GM21619 (cell line): ENCODE measurements at regions not wholly inside any gene's neighbourhood (a gene's known extent, or its start where the extent isn't known, plus 50 kb on each side); places are given as distances from the start of the nearest gene placed in this dataset.

Experiments
- ATAC-seq: cut with Tn5 transposase; IDR thresholded peaks from one replicate; pipeline ENCODE4 v1.9.1; 2021; ENCODE audit not compliant: unreplicated experiment

DNA sequence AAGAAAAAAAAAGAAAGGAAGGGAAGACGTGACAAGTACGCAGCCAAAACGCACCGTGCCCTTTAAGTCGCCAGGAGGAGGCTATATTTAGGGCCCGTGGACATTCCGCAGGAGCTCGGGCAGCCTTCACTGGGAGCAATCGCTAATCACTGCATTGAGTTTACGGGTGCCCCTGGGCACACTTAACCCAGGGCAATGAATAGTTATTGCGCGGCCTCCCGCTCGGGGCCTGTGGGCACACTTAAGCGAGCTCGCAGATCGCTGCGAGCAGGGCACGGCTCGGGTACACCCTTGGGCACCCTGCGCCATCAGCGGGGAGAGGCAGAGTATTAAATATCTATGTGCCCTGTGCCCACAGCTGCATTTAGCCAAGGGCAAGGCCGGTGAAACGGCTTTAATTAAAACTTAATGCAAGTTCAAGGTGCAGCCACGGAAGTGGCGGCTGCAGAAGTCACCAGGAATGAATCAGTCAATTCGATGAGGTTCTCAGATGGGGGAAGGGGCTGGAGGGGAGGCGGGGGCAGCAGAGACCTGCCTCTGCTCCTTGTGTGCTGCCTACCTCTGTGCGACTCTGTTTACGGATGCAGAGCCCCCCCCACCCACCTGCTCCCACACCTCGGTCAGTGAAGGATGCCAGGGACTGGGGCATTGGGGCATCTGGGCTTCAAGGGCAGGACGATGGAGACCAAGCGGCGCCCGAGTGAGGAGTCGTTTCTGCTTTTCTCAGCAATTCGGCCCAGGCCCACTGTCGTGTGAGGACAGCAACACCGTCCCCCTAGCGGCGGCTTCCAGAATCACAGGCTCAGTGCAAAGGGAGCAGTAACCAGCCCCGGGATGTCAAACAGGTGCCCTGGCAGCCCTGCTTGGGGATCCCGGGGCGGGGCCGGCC, 51.8 kb upstream of the TARDBP start:
- ATAC-seq: no peak

DNA sequence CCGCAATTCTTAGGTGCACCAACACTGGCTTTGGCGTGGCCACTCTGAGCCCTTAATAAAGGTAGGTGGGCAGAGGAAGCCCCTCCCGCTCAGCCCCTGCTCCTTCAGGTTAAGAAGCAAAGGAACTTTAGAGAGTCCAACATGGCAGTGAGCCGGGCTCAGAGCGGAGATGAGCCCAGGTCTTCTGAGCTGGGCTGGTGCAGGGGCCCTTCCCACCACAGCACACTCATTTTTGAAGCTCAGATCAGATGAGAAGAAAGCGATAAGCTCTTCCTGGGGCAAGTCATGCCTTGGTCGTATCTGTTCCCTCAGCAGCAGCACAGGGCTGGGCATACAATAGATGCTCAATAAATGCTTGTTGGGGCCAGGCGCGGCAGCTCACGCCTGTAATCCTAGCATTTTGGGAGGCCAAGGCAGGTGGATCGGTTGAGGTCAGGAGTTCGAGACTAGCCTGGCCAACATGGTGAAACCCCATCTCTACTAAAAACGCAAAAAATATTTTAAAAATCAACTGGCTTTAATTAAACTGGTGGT, 51.1 kb upstream of the TARDBP start:
- no peak for ATAC-seq

DNA sequence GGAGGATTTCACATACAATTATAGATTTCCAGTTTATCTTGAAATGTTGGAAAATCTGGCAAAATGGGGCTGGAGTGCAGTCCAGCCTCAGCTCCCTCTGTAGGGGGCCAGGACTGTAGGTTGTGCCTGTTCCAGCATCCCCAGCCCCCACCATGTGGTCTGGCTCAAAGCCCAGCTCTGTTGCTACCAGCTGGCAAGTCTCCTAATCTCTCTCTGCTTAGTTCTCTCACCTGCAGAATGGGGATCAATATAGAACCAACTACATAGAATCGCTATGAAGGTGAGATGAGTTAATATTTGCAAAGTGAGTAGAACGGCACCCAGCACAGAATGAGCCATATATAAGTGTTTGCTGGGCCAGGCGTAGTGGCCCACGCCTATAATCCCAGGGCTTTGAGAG, 50.0 kb upstream of the TARDBP start:
- no peak for ATAC-seq
